ENCODE measurements at regions not wholly inside any gene's neighbourhood (a gene's known extent, or its start where the extent isn't known, plus 50 kb on each side); places are given as distances from the start of the nearest gene placed in this dataset.

GRCh38 chr5:67344870-67345269 lies 148.3 kb upstream of the CD180 start:
- TF ChIP-seq POLR2A (IDR thresholded peaks at IDR 0.05) = no peak
- TF ChIP-seq CTCF (IDR thresholded peaks at IDR 0.05) = no peak
- TF ChIP-seq EP300 (IDR thresholded peaks at IDR 0.05) = no peak

Data from tibial nerve (tissue), 4 donors.